H9 (cell line): ENCODE measurements at regions not wholly inside any gene's neighbourhood (a gene's known extent, or its start where the extent isn't known, plus 50 kb on each side); places are given as distances from the start of the nearest gene placed in this dataset.

Source experiments
- DNase-seq: peaks from one replicate; pipeline ENCODE4 v3.0.0-alpha.2; 2017
- H2AFZ ChIP-seq: one replicate; pipeline ENCODE4 v1.6.1; 2013; ENCODE audit warnings: mild to moderate bottlenecking, low read length, control low read depth, moderate library complexity
- H2AK5ac ChIP-seq: 2 replicates; pipeline ENCODE4 v1.6.1; 2013; ENCODE audit warnings: low read length, control low read depth, mixed read lengths; ENCODE audit not compliant: insufficient read length
- H2BK120ac ChIP-seq: one replicate; pipeline ENCODE4 v1.6.1; 2013; ENCODE audit warnings: low read depth, mild to moderate bottlenecking, low read length, control low read depth, inconsistent platforms; ENCODE audit not compliant: poor library complexity, severe bottlenecking
- H2BK12ac ChIP-seq: 2 replicates; pipeline ENCODE4 v1.6.1; 2013; ENCODE audit warnings: low read length, control low read depth, mixed read lengths, low read depth; ENCODE audit not compliant: insufficient read length
- H2BK15ac ChIP-seq: 2 replicates; pipeline ENCODE4 v1.6.1; 2013; ENCODE audit warnings: low read depth, low read length, control low read depth
- H2BK20ac ChIP-seq: one replicate; pipeline ENCODE4 v1.6.1; 2013; ENCODE audit warnings: low read depth, mild to moderate bottlenecking, low read length, control low read depth, inconsistent platforms; ENCODE audit not compliant: poor library complexity, severe bottlenecking
- H2BK5ac ChIP-seq: 2 replicates; pipeline ENCODE4 v1.6.1; 2013; ENCODE audit warnings: low read length, control low read depth, mixed read lengths; ENCODE audit not compliant: insufficient read length
- H3K14ac ChIP-seq: 2 replicates; pipeline ENCODE4 v1.6.1; 2013; ENCODE audit warnings: low read length, control low read depth; ENCODE audit not compliant: insufficient read depth
- H3K18ac ChIP-seq: 2 replicates; pipeline ENCODE4 v1.6.1; 2013; ENCODE audit warnings: low read depth, mild to moderate bottlenecking, mixed read lengths, low read length, control low read depth; ENCODE audit not compliant: insufficient read length
- H3K23ac ChIP-seq: 2 replicates; pipeline ENCODE4 v1.6.1; 2013; ENCODE audit warnings: low read length, control low read depth, mixed read lengths, low read depth; ENCODE audit not compliant: insufficient read length
- H3K23me2 ChIP-seq: 2 replicates; pipeline ENCODE4 v1.6.1; 2013; ENCODE audit warnings: low read depth, mild to moderate bottlenecking, mixed read lengths, low read length, control low read depth; ENCODE audit not compliant: insufficient read length, poor library complexity, severe bottlenecking
- H3K27ac ChIP-seq: 2 replicates; pipeline ENCODE4 v1.5.1; 2013; ENCODE audit warnings: low read length, control low read depth, mixed read lengths, low read depth; ENCODE audit not compliant: insufficient read length
- H3K27me3 ChIP-seq: 2 replicates; pipeline ENCODE4 v1.6.1; 2013; ENCODE audit warnings: low read length, control low read depth, inconsistent platforms; ENCODE audit not compliant: insufficient read depth
- H3K4ac ChIP-seq: 2 replicates; pipeline ENCODE4 v1.6.1; 2013; ENCODE audit warnings: low read depth, mild to moderate bottlenecking, control low read depth, inconsistent platforms, low read length, moderate library complexity
- H3K4me1 ChIP-seq: 2 replicates; pipeline ENCODE4 v1.6.1; 2013; ENCODE audit warnings: low read length, control low read depth, inconsistent platforms; ENCODE audit not compliant: insufficient read depth
- H3K4me2 ChIP-seq: 2 replicates; pipeline ENCODE4 v1.6.1; 2013; ENCODE audit warnings: low read length, control low read depth, mixed read lengths; ENCODE audit not compliant: insufficient read length, insufficient read depth
- H3K56ac ChIP-seq: 2 replicates; pipeline ENCODE4 v1.6.1; 2013; ENCODE audit warnings: low read depth, mild to moderate bottlenecking, mixed read lengths, low read length, control low read depth; ENCODE audit not compliant: insufficient read length
- H3K79me1 ChIP-seq: 2 replicates; pipeline ENCODE4 v1.6.1; 2013; ENCODE audit warnings: low read depth, mild to moderate bottlenecking, moderate library complexity, low read length, control low read depth, inconsistent platforms; ENCODE audit not compliant: insufficient read depth, poor library complexity, severe bottlenecking
- H3K79me2 ChIP-seq: 2 replicates; pipeline ENCODE4 v1.6.1; 2013; ENCODE audit warnings: low read length, control low read depth, inconsistent platforms; ENCODE audit not compliant: insufficient read depth
- H3K9ac ChIP-seq: 2 replicates; pipeline ENCODE4 v1.6.1; 2013; ENCODE audit warnings: low read length, control low read depth, mixed read lengths; ENCODE audit not compliant: insufficient read length; ENCODE audit errors: extremely low read depth
- H3K9me3 ChIP-seq: one replicate; pipeline ENCODE4 v1.6.1; 2013; ENCODE audit warnings: low read depth, low read length, inconsistent platforms; ENCODE audit not compliant: control insufficient read depth
- H3T11ph ChIP-seq: one replicate; pipeline ENCODE4 v1.6.1; 2013; ENCODE audit warnings: mild to moderate bottlenecking, low read length, control low read depth, inconsistent platforms
- H4K20me1 ChIP-seq: one replicate; pipeline ENCODE4 v1.6.1; 2013; ENCODE audit not compliant: control insufficient read depth, insufficient read length, insufficient read depth
- H4K5ac ChIP-seq: 2 replicates; pipeline ENCODE4 v1.6.1; 2013; ENCODE audit warnings: low read depth, mild to moderate bottlenecking, mixed read lengths, low read length, control low read depth; ENCODE audit not compliant: insufficient read length
- H4K8ac ChIP-seq: replicated peaks from 2 replicates; pipeline ENCODE4 v1.6.1; 2013; ENCODE audit warnings: low read length, control low read depth, mixed read lengths, low read depth; ENCODE audit not compliant: insufficient read length
- H4K91ac ChIP-seq: 2 replicates; pipeline ENCODE4 v1.6.1; 2013; ENCODE audit warnings: low read depth, mild to moderate bottlenecking, moderate library complexity, mixed read lengths, low read length, control low read depth; ENCODE audit not compliant: insufficient read length
- H3K27ac Mint-ChIP-seq, 3 experiments: 2 replicates in 2 of 3; 3 replicates in 1 of 3; pipeline ENCODE4 v1.8.0; 2020 to 2021; ENCODE audit warnings: mixed read lengths in 3 of 3, mild to moderate bottlenecking in 1 of 3, moderate library complexity in 1 of 3
- H3K27me3 Mint-ChIP-seq: 2 replicates; pipeline ENCODE4 v1.8.0; 2021; ENCODE audit warnings: low read depth, mild to moderate bottlenecking, moderate library complexity, mixed read lengths
- H3K36me3 Mint-ChIP-seq, 3 experiments: 2 replicates in 2 of 3; 3 replicates in 1 of 3; pipeline ENCODE4 v1.8.0; 2020 to 2021; ENCODE audit warnings: low read depth in 3 of 3, mixed read lengths in 3 of 3; ENCODE audit not compliant: insufficient read depth in 1 of 3
- H3K4me1 Mint-ChIP-seq, 2 experiments: 2 replicates each; pipeline ENCODE4 v1.8.0; 2020; ENCODE audit warnings: mixed read lengths in 2 of 2
- H3K4me3 Mint-ChIP-seq, 2 experiments: 2 replicates in 1 of 2; 3 replicates in 1 of 2; pipeline ENCODE4 v1.8.0; 2020 to 2021; ENCODE audit warnings: mild to moderate bottlenecking in 2 of 2, mixed read lengths in 2 of 2, moderate library complexity in 1 of 2
- H3K9me3 Mint-ChIP-seq, 2 experiments: 2 replicates in 1 of 2; 3 replicates in 1 of 2; pipeline ENCODE4 v1.8.0; 2020; ENCODE audit warnings: mild to moderate bottlenecking in 2 of 2, mixed read lengths in 2 of 2, moderate library complexity in 1 of 2
- WGBS: extraction: QIAGEN DNeasy Blood & Tissue Kit; methylation state at CpG from one replicate; pipeline ENCODE4 v1.1.7; 2013; ENCODE audit warnings: missing lambda C conversion rate, low lambda C conversion rate, mixed read lengths; ENCODE audit not compliant: insufficient read length; ENCODE audit errors: extremely low coverage; 5-methylcytosine and 5-hydroxymethylcytosine counted together
- TF ChIP-seq, protein P1 (sequence below): fragments of 200-600 bp; sonication (generic); conservative IDR thresholded peaks from 3 replicates; pipeline ENCODE4 v1.8.0; 2021; ENCODE audit warnings: antibody characterized with exemption, mild to moderate bottlenecking

DNA sequence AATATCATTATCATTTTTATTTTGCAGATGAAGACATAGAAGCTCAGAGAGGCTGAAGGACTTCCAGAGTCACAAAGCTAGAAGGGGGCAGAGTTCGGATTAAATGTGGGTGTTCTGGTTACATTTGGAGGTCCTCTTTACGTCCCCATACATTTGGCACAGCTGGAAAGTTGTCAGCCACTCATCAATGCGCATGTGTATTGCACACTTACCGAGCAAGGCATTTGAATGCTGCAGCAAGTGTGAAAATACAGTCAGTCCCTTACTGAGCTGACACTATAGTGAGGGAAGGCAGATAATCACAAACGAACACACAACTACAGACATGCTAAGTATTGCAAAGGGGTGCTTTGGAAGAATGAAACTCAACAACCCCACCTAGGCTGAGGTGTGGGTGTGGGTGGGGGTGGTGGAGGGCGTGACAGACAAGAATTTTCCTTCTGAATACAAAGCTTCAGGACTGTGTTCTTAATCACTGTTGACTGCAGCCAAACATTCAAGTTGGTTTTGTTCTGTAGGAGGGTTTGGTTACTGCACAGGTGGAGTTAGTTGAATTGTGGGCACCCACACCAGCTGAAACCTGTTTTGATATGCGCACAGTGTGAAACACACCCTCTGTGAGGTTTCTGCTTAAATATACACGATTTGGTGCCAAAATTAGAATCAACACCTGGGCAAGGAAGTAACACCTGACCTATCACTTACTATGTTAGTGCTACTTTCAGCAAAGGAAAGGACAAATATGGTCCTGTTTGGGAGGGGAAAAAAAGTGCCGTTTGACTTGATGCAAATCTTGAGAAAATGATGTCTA lies 72.4 kb downstream of the COQ2 start:
- Histone ChIP-seq H4K20me1 (no peaks in the 10 kb centered on the region), H3K79me1 (no peaks in the 10 kb centered on the region), H3K56ac (no peak overlapping the region), H3K27ac (no peak overlapping the region), H3T11ph (no peak overlapping the region), H3K4me1 (peaks cover 7% of the 10 kb centered on the region; the same call in 1 of the 2 replicates), H2BK15ac (no peak overlapping the region), H3K4me2 (no peak overlapping the region), H2BK12ac (no peak overlapping the region), H2BK5ac (no peak overlapping the region), H3K9ac (no peak overlapping the region), H3K23ac (no peak overlapping the region), H4K5ac (no peak overlapping the region), H3K4ac (no peak overlapping the region), H2BK20ac (no peak overlapping the region), H3K9me3 (peaks cover 9% of the 10 kb centered on the region), H2AFZ (no peak overlapping the region), H3K27me3 (no peaks in the 10 kb centered on the region), H2BK120ac (no peak overlapping the region), H3K79me2 (no peaks in the 10 kb centered on the region), H2AK5ac (no peak overlapping the region), H3K23me2 (no peaks in the 10 kb centered on the region), H3K14ac (no peak overlapping the region), H4K8ac (no peak overlapping the region), H4K91ac (no peak overlapping the region), H3K18ac (no peak overlapping the region)
- TF ChIP-seq, protein P1, sequence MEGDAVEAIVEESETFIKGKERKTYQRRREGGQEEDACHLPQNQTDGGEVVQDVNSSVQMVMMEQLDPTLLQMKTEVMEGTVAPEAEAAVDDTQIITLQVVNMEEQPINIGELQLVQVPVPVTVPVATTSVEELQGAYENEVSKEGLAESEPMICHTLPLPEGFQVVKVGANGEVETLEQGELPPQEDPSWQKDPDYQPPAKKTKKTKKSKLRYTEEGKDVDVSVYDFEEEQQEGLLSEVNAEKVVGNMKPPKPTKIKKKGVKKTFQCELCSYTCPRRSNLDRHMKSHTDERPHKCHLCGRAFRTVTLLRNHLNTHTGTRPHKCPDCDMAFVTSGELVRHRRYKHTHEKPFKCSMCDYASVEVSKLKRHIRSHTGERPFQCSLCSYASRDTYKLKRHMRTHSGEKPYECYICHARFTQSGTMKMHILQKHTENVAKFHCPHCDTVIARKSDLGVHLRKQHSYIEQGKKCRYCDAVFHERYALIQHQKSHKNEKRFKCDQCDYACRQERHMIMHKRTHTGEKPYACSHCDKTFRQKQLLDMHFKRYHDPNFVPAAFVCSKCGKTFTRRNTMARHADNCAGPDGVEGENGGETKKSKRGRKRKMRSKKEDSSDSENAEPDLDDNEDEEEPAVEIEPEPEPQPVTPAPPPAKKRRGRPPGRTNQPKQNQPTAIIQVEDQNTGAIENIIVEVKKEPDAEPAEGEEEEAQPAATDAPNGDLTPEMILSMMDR, result no peak
- no peak for DNase-seq
- Mint-ChIP-seq H3K4me1 (peaks cover 25% of the 10 kb centered on the region in 2 experiments), H3K36me3 (peaks cover 5 to 18% (median 6%) of the 10 kb centered on the region in 3 experiments; a peak in 6 of 7 replicates), H3K4me3 (no peak overlapping the region), H3K27ac (no peak overlapping the region), H3K27me3 (peaks cover 20% of the 10 kb centered on the region), H3K9me3 (peaks cover 20 to 21% of the 10 kb centered on the region in 2 experiments)
- WGBS, result no CpG with 5 or more reads among the region's 9 CpGs
